IPS-18a (cell line): ENCODE measurements at regions not wholly inside any gene's neighbourhood (a gene's known extent, or its start where the extent isn't known, plus 50 kb on each side); places are given as distances from the start of the nearest gene placed in this dataset.

Experiments used
- H3K27ac ChIP-seq: one replicate; pipeline ENCODE4 v1.5.1; 2013; ENCODE audit warnings: low read length
- H3K27me3 ChIP-seq: one replicate; pipeline ENCODE4 v1.6.1; 2013; ENCODE audit warnings: mild to moderate bottlenecking, low read length; ENCODE audit not compliant: control insufficient read depth, insufficient read depth
- H3K36me3 ChIP-seq: one replicate; pipeline ENCODE4 v1.6.1; 2013; ENCODE audit warnings: low read depth, low read length; ENCODE audit not compliant: control insufficient read depth
- H3K4me1 ChIP-seq: one replicate; pipeline ENCODE4 v1.6.1; 2013; ENCODE audit warnings: low read depth, low read length; ENCODE audit not compliant: control insufficient read depth
- H3K4me3 ChIP-seq: one replicate; pipeline ENCODE4 v1.5.1; 2013; ENCODE audit warnings: low read length
- H3K9ac ChIP-seq: one replicate; pipeline ENCODE4 v1.6.1; 2013; ENCODE audit warnings: mild to moderate bottlenecking, low read length, moderate library complexity
- H3K9me3 ChIP-seq: one replicate; pipeline ENCODE4 v1.6.1; 2013; ENCODE audit warnings: low read depth, low read length; ENCODE audit not compliant: control insufficient read depth

GRCh38 chr1:102047724-102048123 lies 51.0 kb upstream of the OLFM3 start:
- H3K36me3 ChIP-seq, result no peaks in the 10 kb centered on the region
- no peaks in the 10 kb centered on the region for H3K9me3 ChIP-seq
- H3K4me1 ChIP-seq, result no peaks in the 10 kb centered on the region
- H3K9ac ChIP-seq, result no peak overlapping the region
- no peak overlapping the region for H3K4me3 ChIP-seq
- no peaks in the 10 kb centered on the region for H3K27me3 ChIP-seq
- no peak overlapping the region for H3K27ac ChIP-seq
